GM12873 (cell line): ENCODE measurements at regions not wholly inside any gene's neighbourhood (a gene's known extent, or its start where the extent isn't known, plus 50 kb on each side); places are given as distances from the start of the nearest gene placed in this dataset.

Source experiments
- TF ChIP-seq, protein P1 (sequence below): IDR thresholded peaks from 2 replicates; pipeline ENCODE4 v1.5.1; 2012; ENCODE audit warnings: low read depth, mild to moderate bottlenecking, moderate library complexity, low read length, control low read depth; ENCODE audit not compliant: insufficient read depth; ENCODE audit errors: missing control alignments

DNA sequence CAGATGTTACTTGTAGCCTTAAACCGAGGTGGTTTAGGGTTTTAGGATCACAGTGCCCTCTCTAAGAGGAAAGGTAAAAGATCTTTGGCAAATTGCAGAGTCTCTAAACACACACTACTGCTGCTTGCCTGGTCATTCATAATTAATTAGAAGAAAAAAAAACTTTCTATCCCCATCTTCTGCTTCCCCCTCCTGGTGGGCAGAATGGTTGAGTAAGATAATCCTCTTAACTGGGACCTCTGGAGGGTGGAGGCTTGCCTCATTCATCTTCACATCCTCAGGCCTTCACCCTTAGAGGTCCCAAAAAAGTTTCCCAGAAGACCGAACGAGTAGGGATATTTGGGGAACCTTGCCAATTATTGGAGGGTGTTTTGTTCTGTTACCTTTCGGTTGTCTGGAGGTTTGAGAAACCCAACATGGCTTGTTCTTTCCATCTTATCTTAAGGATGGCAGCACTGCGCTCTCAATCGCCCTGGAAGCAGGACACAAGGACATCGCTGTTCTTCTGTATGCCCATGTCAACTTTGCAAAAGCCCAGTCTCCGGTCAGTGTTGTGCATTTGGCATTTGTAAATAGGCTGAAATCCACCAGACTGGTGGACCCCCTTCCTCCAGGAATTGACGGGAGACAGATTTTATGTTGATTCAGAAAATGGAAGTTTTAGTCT is 97.3 kb upstream of the DMRT1 start:
- TF ChIP-seq, protein P1, sequence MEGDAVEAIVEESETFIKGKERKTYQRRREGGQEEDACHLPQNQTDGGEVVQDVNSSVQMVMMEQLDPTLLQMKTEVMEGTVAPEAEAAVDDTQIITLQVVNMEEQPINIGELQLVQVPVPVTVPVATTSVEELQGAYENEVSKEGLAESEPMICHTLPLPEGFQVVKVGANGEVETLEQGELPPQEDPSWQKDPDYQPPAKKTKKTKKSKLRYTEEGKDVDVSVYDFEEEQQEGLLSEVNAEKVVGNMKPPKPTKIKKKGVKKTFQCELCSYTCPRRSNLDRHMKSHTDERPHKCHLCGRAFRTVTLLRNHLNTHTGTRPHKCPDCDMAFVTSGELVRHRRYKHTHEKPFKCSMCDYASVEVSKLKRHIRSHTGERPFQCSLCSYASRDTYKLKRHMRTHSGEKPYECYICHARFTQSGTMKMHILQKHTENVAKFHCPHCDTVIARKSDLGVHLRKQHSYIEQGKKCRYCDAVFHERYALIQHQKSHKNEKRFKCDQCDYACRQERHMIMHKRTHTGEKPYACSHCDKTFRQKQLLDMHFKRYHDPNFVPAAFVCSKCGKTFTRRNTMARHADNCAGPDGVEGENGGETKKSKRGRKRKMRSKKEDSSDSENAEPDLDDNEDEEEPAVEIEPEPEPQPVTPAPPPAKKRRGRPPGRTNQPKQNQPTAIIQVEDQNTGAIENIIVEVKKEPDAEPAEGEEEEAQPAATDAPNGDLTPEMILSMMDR, result no peak

DNA sequence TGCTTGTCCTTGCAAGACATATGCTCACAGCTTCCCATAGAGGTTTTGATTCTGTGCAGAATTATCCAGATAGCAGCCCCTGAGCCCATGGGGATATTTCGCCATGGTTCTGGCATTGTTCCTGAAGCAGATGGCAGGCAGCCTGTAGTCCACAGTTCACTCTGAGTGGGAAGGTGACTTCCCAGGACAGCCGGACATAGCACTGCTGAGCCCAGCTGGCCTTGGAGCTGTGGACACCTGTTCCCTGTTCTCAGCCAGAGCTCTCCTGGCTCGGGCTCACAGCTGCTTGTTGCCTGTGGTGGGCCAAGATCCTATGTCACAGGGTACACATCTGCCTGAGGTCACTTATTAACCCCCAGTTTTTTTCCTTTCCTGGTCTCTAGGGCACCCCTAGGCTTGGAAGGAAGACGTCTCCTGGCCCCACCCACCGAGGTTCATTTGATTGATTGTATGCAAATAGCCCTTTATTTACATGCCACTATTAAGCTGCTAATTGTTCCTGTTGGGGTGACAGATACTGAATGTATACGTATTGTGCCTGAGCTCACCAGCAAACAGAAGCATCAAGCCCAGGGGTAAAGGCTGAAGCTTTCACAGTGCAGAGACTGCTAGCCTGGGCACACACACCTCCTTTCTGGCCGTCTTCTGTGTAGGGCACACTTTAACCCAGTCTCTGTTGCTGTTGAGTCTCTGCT is 96.6 kb upstream of the DMRT1 start:
- TF ChIP-seq, protein P1, result no peak

DNA sequence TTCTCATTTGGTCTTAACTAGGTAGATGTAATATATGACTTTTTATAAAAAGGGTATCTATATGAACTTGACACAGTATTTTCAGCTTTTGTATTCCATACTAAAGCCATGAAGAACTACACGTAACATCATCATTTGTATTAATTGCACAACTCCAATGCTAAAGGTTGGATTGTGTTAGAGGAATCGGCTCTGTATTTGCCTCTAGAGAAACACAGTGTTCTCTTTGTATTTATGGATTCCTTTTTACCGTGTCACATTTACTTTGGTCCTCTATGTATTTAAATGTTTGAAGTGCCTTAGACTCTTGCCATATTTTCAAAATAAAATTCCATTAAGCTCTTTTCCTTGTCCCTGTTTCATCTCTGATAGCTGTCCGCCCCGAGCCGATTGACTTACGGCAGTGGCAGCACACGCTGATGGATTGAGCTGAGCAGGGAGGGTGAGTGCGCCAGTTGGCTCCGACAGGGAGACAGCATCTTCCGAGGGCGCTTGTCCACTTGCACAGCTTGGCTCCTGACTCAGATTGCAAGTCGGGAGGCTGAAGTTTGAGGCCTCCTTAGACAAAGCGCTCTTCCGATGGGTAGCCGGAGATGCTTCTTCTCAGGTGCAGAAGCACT is 95.6 kb upstream of the DMRT1 start:
- TF ChIP-seq, protein P1, result no peak

DNA sequence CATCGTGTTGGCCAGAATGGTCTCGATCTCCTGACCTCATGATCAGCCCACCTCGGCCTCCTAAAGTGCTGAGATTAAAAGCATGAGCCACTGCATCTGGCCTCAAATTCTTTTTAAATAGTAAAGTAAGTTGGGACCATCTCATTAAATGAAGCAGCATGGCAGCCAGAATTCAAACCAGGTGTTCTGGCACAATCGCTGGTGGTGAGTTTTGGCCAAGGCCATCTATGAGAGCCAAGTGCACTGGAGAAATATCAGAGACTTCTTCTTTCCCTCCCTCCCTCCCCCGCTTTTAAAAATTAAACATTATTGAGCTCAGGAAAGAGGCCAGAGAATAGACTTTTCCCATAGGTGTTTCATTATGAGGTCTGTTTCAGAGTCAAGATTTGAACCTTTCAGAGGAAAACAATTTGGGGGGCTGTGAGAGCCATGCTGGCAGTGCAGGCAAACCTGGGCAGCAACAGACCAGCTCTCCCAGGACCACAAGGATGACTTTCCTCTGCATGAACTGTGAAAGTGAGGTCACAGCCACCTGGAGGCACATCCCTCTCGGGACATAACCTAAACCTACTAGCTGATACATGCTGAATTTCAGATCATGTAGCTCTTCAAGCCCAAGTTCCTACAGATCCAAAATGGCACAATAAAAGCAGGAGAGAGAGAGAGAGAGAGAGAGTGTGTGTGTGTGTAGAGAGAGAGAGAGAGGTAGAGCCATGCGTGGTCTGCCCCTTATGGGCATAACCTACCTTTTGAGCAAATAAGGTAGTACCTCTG is 94.6 kb upstream of the DMRT1 start:
- TF ChIP-seq, protein P1, result no peak

DNA sequence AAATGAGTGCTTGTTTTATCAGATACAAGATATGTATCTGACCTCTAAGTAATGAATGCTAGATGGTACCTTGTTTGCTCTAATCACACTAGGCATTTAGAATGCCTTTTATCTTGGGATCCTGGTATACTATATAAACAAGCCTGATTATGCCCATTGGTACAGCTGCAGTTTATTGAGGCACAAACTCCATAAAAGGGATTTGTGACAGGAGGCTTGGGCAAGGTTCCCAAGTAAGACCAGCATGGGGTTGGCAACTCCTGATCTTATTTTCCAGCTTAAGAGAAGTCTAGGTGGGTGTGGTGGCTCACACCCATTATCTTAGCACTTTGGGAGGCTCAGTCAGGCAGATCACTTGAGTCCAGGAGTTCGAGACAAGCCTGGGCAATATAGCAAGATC is 93.9 kb upstream of the DMRT1 start:
- TF ChIP-seq, protein P1, result no peak

DNA sequence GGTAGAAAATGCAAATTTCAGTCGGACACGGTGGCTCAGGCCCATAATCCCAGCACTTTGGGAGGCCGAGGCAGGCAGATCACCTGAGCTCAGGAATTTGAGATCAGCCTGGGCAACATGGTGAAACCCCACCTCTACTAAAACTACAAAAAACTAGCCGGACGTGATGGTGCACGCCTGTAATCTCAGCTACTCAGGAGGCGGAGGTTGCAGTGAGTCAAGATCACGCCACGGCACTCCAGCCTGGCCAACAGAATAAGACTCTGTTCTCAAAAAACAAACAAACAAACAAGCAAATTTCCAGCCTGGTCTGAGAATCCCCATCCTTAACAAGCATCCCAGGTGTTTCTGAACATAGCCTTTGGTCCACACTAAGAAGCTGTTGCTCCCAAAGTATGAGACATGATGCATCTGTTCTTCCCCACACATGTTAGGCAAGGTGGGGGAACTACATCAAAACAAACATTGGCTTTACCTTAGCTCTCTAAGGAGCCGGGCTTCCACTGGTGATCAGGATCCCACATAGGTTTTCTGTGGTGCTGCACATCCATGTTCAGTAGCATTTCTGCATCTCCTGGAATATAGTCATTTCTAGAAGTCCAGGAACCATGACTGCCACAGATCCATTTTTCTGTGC is 92.5 kb upstream of the DMRT1 start:
- TF ChIP-seq, protein P1, result no peak
